Fibroblast of skin of right biceps (primary cell): ENCODE measurements at regions not wholly inside any gene's neighbourhood (a gene's known extent, or its start where the extent isn't known, plus 50 kb on each side); places are given as distances from the start of the nearest gene placed in this dataset.
A peak's percentile ranks its signal among the peaks of the same experiment; 100 is the strongest.

ENCODE experiments used
- DNase-seq: peaks from one replicate; pipeline ENCODE4 v3.0.0-alpha.2; 2013

DNA sequence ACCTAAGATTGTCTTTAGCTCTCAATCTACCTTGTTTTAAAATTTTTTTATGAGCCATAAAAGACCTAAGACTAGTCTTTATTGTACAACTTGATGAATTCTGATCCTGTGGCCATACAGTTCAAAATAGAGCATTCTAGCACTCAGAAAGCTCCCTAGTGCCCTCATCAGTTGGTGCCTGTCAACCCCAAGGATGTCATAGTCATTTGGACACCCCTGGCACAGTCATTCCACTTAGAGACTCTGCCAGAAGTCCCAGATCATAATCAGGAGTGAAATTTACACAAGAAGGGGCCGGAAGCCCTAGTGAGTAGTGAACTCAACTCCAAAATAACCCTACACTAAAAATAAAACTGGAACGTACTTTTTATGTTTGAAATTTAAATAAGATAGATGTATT, 80.0 kb upstream of the INSIG1 start:
- no peak for DNase-seq

DNA sequence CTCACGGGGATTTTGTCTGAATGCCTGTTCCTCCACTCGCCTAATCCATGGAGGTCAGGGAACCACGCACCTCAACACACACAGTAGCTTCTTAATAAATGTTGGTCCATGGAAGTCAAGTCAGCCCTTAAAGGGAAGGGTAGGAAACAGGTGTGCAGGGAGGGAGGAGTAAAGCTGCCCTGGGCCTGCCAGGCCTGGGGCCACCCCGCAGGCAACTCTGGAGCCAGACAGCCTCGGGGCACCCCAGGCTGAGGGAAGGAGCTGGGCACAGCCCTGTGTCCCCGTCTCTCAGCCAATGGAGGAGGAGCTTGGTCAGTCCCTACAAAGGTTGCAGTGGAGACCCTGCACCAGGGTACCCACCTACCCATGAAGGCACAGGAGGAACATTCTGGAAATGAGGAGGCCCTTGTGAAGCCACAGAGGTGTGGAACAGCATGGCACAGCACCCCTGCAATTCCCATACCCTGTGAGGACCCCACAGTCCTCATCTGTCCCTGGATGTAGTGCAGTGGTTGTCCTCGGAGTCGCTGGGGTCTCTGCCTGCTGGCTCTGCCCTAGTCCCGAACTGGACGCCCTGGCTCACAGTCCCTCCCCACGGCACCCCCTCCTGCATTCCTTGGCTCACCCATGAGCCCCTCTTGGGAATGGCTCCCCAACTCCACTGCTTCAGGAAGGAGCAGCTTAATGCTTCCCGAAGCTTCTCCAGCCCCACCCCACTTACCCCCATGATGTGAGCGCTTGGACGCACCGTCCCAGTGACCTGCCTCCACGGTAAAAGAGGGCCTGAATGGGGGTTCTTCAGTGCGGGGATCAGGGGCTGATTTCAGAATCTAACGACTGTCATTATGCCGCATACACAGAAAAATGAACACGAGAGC, 79.2 kb upstream of the INSIG1 start:
- no peak for DNase-seq

DNA sequence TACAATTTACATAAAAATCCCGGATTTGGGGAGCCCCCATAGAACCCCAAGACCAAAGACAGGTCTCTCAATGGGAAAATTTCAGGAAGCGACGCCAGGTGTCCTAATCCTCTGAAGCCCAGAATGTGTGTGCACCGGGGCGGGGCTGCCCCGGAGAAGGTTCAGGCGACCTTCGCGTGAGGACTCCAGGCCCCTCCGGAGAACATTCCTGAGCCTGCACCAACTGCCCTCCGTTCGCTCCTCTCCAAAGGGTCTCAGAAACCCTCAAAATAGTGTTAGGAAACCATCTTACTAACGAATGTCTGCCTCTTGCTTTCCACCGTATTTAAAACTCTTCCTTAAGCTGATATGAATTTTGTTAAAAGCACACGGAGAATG, 78.5 kb upstream of the INSIG1 start:
- DNase-seq = no peak

DNA sequence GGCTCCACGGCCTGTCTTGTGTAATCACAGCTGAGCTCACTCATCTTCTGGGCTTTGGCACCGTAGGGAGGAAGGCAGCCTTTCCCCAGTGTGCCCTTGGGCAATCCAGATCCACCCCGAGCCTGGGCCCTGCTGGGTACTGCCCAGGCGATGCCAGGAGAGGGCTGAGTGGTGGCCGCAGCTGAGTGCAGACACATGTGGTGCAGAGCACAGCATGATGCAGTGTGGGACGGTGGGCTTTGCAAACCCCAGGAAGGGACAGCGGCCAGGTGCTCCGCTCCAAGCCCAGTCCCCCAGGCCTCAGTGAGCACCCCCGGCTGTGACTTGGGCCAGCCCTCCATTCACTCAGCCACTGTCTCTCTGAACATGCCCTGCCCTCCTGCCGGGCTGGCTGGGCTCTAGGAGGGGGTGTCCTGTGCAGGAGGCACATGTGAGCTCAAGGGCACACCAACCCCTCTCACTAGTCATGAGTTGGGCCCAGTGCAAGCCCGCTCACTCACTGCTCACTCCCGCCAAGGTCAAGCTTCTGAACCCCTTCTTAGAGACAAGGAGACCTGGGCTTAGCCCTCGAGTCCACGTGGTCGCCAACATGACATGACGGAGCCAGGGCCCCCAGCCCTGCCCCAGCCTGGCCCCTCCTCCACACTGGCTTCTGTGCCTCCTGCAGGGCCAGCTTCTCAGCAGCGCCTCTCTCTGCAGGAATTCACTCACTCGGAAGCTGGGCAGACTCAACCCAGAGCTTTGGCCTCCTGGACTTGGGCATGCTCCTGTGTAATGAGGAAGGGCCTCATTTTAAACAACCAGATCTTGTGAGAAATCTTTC, 77.5 kb upstream of the INSIG1 start:
- no peak for DNase-seq

DNA sequence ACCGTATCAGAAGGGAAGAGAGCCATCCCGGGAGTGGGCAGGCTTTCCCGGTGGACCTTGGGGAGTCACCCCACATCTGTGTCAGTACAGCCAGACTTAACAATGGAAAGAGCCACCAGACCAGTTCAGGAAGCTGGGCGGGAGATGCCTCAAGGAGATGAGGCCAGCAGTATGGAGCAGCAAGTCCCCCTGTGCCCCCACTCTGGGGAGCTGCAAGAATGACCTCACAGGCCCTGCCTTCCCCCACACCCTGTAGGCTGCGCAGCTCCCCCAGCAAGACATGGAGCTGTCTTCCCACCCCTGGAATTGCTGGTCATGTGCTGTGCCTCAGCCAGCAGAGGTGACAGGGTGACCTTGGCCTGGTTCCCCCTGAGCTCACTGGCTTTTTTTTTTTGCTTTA, 76.8 kb upstream of the INSIG1 start:
- DNase-seq = no peak

DNA sequence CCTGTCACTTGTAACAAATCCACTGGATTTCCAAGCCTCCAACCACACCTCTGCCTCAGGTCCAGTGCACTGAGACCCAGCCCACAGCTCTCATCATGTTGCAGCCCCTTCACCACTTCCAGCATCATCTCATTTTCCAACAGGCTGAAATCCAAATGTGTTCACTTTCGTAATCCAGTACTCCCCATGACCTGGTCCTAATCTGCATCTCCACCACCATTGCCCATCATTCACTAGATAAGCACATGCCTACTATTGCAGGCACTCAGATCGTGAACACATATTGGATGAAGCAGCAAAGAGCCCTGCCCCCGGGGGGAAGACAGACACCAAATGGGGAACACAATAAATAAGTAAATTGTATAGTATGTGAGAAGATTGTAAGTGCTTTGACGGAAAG, 76.1 kb upstream of the INSIG1 start:
- DNase-seq = no peak

DNA sequence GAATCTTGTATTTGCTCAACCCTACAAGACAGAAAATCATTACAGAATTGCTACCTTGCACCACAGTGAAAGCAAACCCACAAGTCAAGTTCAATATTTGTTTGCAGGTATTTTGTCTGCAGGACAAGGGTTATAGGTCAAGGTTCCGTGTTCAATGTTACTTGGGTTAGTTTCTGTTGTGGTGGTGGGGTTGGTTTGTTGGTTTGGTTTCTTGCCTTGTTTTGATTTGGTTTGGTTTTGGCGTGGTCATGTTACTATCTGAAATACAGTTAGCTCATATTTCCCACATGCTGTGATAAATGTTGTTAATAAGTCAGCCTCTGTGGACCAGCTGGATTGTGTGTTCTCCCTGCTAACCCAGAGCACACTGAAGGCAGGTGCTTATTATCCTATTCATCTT, 75.6 kb upstream of the INSIG1 start:
- DNase-seq = no peak

DNA sequence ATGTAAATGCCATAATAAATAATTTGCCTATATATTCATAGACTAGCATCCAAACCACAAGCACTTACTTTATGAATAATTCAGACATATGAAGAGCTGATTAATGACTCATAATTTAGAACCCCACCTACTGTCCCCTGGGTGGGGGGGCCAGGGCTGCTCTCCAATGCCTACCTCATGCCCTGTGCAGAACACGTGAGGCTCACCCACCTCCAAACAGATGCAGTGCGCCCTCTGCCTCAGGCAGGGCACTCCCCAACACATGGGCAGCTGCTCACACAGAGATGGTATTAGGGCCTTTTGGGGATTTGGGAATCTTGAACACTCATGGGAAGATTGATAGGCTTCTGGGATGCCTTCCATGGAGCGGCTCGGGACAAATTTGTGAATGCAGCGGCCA, 75.1 kb upstream of the INSIG1 start:
- DNase-seq = peak; percentile 48

DNA sequence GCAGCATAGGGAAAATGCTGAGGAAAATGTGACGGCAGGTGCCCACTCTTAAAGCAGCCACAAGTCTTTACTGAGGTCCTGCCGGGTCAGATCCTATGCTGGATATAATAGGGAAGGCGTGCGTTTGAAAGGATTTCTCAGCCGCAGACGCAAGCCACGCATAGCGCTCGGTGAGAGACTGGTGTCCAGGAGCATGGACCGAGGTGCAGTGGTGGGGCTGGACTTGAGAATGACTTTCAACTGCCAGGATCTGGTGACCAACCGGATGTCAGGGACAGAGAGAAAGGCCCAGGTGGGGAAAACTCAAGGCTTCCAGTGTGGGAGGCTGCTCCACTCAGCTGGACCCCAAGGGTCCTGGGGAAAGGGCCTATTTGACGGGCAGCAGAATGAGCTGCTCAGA, 74.7 kb upstream of the INSIG1 start:
- no peak for DNase-seq

DNA sequence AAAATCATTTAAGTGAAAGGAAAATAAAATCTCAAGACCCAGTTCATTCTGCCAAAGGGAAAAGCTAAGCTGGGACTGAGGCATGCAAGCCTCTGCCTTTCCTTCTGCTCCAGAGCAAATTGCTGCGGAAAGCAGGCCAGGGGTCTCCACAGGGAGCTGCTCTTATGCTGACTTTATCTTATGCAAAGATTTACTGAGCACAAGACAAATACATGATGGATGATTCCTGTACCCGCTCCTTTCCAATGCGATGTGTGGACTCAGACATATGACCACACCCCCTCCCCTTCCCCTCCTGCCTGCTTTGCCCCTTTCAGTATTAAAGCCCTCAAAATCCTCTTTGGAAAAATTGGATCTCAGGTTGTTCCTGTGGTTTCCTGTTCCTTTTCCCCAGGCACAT, 74.2 kb upstream of the INSIG1 start:
- no peak for DNase-seq

DNA sequence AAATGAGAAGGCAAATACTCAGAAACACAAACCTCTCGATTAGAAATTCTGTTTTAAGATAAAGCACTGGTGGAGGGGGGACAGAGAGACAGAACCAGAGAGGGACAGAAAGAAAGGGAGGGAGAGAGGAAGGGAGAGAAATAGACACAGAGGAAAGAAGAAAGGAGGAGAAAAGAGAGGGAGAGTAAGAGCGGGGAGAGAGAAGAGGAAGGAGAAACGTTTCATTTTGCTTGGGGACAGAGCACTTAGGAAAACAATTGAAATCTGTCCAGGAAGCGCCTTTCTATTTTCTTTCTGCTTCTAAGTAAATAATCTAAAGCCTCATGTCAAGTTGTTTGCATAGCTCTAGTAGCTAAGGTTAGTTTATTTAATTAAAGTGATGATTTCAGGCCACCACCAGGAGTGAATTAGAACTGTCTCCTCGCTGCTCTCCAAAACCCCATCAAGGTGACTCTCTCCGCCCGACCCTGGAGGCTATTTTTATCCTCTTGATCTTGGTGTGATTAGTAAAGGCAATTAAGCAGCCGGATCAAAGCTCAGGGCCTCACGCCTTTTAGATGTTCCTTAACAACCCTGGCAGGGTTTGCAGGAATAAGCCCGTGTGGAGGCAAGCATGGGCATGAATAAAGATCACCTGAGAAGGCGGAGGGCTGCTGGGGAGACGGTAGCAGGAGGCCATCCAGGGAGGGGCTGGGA, 73.4 kb upstream of the INSIG1 start:
- no peak for DNase-seq

DNA sequence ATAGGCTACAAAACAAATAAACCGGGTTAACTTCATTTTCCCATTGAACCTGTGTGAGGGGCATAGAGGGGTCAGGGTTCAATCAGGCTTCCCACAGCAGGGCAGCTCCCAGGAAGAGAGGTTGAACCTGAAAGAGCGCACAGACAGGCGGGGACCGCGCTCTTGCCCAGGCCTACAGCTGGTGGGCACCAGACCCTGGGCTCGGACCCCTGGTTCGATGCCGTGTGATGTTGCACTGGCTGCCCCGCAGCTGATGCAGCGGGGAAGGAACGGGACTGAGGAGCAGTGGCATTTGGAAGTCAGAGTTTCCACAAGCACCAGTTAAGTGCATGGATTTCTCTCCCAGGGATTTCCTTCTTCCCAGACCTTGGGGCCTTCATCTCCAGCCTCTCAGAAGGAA, 72.6 kb upstream of the INSIG1 start:
- no peak for DNase-seq

DNA sequence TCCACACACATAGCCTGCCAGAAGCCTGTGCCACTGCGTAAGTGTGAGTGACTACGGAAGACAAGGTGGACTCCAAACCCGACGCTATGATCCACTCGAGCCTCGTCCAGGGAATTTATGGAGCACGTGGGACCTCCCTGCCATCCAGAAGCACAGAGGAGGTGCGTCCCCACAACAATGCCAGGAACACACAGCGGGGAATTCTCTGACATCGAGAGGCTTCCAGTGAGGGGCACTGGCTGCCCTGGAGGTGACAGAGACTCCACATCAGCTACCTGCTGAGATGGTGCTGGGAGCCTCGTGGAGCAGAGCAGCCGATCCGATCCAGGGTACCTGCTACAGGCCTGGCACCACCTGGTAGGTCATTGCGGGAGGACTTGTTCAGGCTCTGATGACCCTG, 72.2 kb upstream of the INSIG1 start:
- DNase-seq = no peak

DNA sequence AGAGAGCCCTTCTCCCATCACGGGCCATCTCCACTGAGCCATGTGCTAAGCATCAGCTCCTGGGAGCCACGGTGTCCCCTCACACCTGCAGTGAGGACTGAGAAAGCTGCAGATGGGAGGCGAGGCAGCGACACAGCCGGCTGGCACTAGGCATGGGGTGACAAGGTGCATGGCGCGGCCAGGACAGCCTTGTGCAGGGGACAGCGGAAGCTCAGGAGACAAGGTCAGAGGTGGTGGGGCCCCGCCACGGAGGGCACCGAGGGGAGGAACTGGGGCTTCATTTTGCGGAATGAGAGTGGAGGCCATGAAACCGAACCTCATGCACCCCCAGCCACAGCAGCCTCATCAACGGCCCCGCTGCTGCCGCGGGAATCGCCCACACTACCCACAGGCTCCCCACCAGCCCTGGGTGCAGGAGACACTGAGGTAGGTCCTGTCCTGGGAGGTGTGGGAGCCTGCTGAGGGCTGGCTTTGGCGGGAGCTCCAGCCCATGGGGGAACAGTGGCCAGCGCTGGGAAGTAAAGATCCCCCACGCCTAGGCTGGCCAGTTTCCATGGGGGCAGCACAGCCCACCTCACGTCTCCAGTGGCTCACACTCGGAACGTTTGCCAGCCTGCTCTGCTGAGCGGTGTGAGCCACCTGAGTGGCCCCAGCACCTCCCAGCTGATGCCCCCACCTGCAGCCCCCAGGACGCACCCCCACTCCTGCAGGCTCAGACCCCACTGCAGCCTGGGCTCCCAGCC, 71.2 kb upstream of the INSIG1 start:
- DNase-seq = no peak

DNA sequence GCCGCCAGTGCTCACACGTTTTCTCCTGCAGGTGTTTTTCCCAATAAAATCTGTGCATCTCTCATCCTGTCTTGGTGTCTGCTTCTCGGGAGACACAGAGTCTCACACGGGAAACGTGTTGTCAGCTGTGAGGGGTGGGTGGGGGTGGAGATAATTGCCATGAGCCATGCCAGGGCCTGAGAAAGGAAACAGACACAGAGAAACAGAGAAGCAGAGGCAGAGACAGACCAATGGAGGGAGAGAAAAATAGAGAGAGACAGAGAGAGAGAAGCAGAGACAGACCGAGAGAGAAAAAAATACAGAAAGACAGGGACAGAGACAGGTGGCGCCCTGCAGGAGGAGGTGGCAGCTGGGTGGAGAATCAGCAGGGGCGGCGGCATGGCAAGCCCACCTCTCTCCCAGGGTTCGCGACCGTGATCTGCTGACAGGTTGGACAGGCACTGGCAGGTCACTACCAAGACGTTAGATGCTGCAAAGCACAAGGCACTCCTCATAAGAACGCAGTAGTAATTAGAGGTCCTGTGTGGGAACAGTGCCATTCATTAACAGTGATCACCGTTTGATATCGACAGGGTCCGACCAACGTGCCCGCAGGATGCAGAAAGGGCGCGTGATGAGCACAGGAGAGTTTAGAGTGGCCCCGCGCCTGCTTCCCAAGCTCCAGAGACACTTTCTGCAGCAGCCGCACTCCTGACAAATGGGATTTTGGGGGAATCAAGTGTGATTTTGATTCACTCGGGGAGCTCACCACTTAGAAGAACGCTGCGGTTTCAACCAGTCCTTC, 70.5 kb upstream of the INSIG1 start:
- no peak for DNase-seq

DNA sequence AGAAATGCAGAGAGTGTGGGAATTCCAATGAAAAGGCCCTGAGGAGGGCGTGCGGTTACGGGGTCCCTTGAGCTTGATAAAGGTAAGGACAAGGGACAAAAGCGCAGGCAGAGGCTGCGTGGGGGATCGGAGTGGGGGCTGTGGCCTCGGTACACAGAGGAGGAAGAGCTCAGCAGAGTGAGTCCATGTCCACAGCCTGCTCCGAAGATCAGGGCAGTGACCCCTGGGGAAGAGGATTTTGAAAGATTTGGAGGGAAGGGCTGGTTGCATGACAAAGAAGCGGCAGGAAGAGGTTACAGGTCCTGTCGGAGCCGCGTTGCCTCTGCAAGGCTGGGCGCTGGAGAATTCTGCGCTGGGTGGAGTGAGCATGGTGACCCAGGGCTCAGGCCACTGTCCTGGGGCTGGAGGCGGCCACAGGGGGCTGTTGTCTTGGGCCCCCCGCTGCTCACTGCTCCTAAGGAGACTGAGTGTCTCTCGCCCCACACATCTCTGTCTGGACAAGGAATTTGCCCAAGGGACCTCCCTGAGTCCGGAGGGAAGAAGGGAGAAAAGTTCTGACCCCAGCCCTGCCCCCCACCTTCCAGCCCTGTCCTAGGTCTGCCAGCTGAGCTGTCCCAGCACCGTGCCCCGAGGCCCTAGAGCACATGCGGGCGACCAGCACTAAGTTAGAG, 69.8 kb upstream of the INSIG1 start:
- DNase-seq = no peak

DNA sequence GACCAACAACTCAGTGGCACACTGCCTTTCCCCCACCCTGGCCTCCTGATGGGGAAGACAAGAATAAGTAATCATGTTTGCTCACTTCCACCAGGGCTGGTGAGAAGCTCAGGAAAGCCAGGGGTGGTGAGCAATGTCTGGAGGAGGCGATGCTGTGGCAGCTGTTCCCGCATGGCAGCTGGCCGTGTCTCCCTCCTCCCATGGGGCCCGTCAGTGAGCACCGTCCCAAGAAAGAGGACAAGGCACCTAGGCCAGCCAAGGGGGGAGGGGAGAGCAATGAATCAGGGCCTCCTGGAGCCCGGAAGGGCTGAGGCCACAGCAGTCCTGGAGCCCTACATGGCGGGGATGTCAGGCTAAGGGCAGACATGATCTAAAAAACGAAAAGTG, 69.2 kb upstream of the INSIG1 start:
- peak; percentile 59 for DNase-seq

DNA sequence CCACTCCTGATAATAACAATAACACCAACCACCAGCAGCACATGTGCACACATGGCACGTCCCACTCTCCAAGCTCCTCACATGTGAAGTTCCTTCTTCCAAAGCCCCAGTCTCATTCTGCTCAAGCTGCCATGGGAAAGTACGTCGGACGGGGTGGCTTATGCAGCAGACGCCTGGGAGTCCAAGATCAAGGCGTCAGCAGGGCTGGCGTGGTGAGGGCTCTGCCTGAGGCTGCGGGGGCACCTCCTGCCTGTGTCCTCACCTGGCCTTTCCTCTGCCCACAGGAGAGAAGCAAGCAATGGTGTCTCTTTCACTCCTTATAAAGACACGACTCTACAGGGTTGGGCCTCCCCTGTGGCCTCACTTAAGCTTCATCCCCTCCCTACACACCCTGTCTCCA, 68.8 kb upstream of the INSIG1 start:
- DNase-seq = no peak

DNA sequence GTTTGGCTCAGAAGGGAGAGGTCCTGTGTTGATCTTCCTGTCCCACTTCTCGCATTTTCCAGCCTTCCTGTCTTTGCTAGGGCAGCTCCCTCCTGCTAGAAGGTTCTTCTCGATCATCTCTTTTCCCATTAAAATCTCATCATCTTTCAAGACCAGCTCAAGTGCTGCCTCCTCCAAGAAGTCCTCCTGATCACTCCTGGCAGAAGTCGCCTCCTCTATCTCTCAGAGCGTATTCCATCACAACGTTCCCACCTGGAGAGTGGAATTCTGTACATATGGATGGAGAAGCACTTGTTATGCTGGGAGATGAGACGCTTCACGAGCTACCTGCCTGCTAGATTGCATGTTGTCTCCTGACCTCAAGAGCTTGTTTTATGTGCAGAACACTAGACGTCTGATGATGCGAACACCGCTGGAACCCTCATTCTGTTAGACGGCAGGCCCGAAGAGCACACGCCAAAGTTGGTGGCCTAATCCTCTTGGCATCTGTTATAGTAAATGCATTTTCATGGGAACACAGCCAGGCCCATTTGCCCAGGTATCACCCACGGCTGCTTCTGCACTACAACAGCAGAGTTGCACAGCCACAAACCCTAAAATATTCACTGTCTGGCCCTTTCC, 68.0 kb upstream of the INSIG1 start:
- DNase-seq = no peak

DNA sequence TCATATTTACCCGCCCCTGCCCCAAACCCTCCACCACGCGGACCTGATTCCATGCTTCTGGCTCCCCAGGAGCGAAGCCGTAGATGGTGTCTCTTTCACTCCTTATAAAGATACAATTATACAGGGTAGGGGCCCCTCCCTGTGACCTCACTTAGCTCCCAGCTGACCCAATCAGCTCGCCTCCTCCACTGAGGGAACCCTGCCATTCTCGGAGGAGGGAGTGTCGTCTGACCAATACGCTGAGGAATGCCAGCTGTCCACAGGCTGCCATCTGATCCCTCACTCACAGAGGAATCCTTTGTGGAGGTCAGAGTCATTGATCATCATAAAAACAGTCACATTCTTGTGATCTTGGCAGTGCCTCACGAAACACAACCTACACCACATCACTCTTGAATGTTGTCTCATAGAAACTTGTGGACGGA, 67.5 kb upstream of the INSIG1 start:
- peak; percentile 99 for DNase-seq

DNA sequence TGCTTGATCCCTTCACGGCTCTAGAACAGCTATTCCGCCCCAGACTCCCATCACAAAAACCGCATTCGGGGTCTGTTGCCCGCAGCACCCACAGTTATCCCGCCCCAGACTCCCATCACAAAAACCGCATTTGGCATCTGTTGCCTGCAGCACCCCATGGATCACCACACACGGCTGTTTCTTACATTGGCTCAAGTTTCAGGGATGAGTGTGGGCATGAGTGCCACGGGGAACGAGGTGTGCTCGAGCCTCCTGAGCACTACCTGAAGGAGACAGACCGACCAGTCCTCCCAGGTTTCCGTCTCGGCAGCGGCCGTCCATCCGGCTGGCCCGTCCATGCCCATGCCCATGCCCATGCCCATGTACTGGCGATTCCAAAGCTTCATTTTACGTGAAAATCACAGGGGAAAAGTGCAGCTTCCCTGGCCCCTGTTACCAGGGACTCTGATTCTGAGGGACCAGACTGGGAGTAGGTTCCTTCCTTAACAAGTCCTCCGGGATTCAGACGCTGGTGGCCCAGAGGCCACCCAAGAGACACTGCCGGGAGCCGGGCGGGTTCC, 66.4 kb upstream of the INSIG1 start:
- no peak for DNase-seq
